NK-92 treated with Interleukin-12 subunit alpha and Interleukin-12 subunit beta, amount 100 ng/mL, for 24 hours (cell line): ENCODE measurements at regions not wholly inside any gene's neighbourhood (a gene's known extent, or its start where the extent isn't known, plus 50 kb on each side); places are given as distances from the start of the nearest gene placed in this dataset.
"Not testable (repeated sequence)": the region's sequence is repeated elsewhere in the genome, so short reads cannot be mapped to it uniquely, and the experiment has no call there.

Experiments
- DNase-seq: peaks from one replicate; lab custom pipeline; 2025; lab: John Stamatoyannopoulos, UW

- no peak for DNase-seq
Observed at GRCh38 chr21:17139696-17140095, 373.1 kb upstream of the CXADR start.

DNA sequence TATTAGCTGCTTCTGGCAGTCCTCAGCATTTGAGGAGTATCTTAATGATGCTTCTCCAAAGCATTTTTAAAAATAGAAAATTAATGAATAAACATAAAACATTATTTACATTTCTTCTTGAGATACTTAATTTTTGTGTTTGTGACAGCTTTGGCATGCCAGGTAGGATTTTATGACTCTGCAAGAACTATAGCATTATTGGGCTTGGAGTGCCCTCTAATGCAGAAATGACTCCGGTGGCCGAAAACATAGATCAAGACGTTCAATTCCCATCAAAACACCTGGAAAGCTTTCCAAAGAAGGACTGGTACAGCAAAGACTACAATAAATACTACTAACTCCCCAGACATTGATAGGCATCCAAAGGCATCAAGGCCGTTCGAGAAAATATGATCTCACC is 366.4 kb upstream of the CXADR start:
- no peak for DNase-seq

DNA sequence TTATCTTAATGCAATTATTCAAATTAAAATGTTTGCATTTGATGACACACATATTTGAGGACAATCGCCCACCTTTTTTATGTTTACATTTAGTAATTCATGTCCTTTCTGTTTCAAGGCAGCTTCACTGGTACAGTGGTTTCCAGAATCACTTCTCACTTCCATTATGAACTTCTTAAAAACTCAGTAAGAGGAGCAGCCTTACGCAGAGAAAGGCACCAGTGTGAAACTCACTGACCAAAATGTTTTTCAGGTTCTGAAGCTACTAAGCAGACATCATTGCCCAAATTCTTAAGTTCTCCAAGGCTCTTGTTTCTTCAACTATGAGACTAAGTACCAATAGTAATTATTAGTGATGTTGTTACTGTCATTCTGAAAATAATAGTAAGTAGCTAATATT is 353.1 kb upstream of the CXADR start:
- no peak for DNase-seq

DNA sequence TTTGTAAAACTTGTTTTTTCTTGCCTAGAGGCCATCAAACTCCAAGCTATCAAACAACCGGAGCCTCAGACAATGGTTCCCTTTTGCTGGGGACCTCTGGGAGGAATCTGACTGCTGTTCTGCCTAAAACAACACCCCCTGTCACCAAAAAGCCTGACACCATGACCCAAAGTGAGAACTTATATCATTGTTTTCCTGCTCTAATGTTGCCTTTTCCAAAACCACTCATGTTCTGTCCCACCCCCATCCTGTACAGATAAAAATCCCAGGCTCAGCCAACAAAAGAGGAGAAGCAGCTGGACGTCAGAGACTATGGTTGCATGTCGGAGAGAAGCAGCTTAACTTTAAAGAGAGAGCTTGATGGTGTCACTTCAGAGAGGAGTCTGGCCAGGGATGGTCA is 327.2 kb upstream of the CXADR start:
- DNase-seq: no peak

- no peak for DNase-seq
Observed at GRCh38 chr21:17189963-17190362, 322.9 kb upstream of the CXADR start.

- no peak for DNase-seq
Observed at GRCh38 chr21:17191346-17191993, 321.4 kb upstream of the CXADR start.

- DNase-seq: no peak
Observed at GRCh38 chr21:17195351-17195750, 317.5 kb upstream of the CXADR start.

- DNase-seq: no peak
Observed at GRCh38 chr21:17195976-17196375, 316.9 kb upstream of the CXADR start.

- DNase-seq: no peak
Observed at GRCh38 chr21:17196623-17197022, 316.2 kb upstream of the CXADR start.

DNA sequence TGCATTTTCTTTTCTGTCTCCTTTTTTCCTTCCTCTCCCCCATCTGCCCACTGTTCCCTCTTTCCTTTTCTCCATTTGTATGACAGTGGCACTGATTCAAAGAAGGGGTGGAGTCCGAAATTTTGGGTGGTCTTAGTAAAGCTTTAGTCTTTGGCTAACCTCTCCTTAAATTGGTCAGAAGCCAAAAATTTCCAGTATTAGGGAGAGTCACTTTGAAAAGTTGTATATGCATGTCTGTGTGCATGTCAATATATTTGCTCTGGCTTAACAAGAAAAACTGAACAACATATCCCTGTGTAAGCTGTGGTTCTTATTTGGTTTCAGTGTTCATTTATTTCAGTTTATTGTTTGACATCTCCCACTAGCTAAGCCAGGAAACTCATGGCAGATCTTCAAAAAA is 314.8 kb upstream of the CXADR start:
- DNase-seq: no peak

GRCh38 chr21:17200250-17200649 is 312.6 kb upstream of the CXADR start:
- no peak for DNase-seq

GRCh38 chr21:17201741-17202260 is 311.0 kb upstream of the CXADR start:
- no peak for DNase-seq

DNA sequence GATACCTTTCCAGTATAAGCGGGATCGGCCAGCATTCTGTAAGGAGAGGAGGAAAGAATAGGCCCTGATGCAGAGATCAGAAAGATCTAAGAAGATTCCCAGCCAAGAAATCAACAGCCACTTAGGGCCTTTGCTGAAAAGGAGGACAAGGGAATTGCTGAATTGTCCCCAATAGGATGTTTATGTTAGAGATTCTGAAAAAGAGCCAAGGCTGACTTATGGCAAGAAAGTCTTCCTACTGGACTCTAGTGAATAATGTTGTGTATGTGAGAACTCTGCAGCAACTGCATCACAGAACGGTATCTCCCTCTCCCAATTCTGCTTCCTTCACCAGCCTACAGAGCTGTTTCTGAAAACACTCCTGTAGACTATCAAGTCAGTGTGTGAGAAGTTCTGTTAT is 298.0 kb upstream of the CXADR start:
- no peak for DNase-seq

GRCh38 chr21:17219050-17219449 is 293.8 kb upstream of the CXADR start:
- DNase-seq: not testable (repeated sequence)

GRCh38 chr21:17231124-17231523 is 281.7 kb upstream of the CXADR start:
- DNase-seq: no peak

- no peak for DNase-seq
Observed at GRCh38 chr21:17231771-17232170, 281.1 kb upstream of the CXADR start.

- DNase-seq: no peak
Observed at GRCh38 chr21:17238468-17238867, 274.4 kb upstream of the CXADR start.

- no peak for DNase-seq
Observed at GRCh38 chr21:17250778-17251241, 262.0 kb upstream of the CXADR start.

DNA sequence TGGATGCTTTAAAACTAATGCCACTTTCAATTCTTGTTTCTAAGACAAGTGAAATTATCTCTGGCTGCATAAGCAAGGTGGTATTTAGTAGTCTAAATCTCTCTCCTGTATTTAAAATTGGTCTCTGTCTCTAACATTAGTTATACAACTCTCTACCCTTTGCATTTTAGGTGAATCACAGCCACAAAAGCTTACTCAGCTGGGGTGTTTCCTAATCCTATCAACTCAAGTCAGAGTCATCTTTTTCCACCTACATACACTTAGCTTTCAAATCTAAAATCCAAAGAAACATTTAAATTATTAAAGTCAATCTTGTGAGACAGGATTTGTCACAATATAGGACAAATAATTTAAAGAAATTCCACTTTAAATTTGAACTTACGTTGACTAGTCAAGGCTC is 255.1 kb upstream of the CXADR start:
- DNase-seq: no peak

DNA sequence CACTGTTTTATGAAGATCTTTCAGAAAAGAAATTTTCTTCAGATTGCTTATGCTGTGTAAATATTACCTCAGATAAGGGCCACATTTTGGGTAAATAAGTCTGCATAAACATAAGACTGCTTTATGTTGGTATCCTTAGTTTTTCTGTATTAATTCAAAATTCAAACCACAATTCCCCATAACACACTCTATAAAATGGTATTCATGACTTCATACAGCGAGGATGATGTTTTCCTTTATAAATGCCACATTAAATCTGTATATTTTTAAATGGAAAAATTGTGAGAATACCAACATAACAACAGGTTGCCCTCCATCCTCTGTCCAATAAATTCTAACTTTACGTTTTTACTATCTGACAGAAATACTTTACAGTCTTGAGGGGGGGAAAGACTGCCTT is 248.7 kb upstream of the CXADR start:
- DNase-seq: no peak

- no peak for DNase-seq
Observed at GRCh38 chr21:17269760-17270159, 243.1 kb upstream of the CXADR start.

- DNase-seq: no peak
Observed at GRCh38 chr21:17270229-17270628, 242.6 kb upstream of the CXADR start.

DNA sequence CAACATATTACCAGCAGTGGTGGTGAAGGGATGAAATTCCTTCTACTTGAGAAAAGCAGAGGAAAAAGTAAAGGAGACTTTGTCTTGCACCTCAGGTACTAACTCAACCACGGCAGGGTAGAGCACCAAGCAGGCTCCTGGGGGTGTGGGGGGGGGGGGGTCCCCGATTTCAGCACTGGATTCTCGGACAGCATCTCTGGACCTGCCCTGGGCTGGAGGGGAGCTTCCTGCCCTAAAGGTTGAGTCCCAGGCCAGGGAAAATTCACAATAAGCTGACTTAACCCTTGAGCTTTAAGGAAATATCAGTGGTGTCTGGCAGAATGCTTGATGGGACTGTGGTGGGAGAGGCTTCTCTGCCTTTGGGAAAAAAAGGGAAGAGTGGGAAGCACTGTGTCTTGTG is 233.2 kb upstream of the CXADR start:
- no peak for DNase-seq

- not testable (repeated sequence) for DNase-seq
Observed at GRCh38 chr21:17293016-17293562, 219.8 kb upstream of the CXADR start.
